MM.1S (cell line): ENCODE measurements at regions not wholly inside any gene's neighbourhood (a gene's known extent, or its start where the extent isn't known, plus 50 kb on each side); places are given as distances from the start of the nearest gene placed in this dataset.

ENCODE experiments used
- DNase-seq: peaks from one replicate; pipeline ENCODE4 v3.0.0-alpha.2; 2015
- H2AFZ ChIP-seq: fragments of 300-600 bp; sonication (generic); 2 replicates; pipeline ENCODE4 v1.6.0; 2016; ENCODE audit warnings: antibody characterized with exemption, low read length
- H3F3A ChIP-seq: fragments of 300-600 bp; sonication (generic); 2 replicates; pipeline ENCODE4 v1.6.1; 2016; ENCODE audit warnings: mild to moderate bottlenecking, antibody characterized with exemption, low read length, moderate library complexity, mixed read lengths; ENCODE audit not compliant: insufficient read depth
- H3K27ac ChIP-seq: fragments of 300-600 bp; sonication (generic); 2 replicates; pipeline ENCODE4 v1.5.1; 2016; ENCODE audit warnings: mild to moderate bottlenecking, low read length
- H3K27me3 ChIP-seq: fragments of 300-600 bp; sonication (generic); replicated peaks from 2 replicates; pipeline ENCODE4 v1.6.0; 2016; ENCODE audit warnings: low read length; ENCODE audit not compliant: insufficient read depth
- H3K36me3 ChIP-seq: fragments of 300-600 bp; sonication (generic); replicated peaks from 2 replicates; pipeline ENCODE4 v1.6.1; 2016; ENCODE audit warnings: mild to moderate bottlenecking, low read length, mixed read lengths; ENCODE audit not compliant: insufficient read depth
- H3K4me1 ChIP-seq: fragments of 300-600 bp; sonication (generic); 2 replicates; pipeline ENCODE4 v1.6.1; 2016; ENCODE audit warnings: low read length, mixed read lengths
- H3K4me2 ChIP-seq: fragments of 300-600 bp; sonication (generic); 2 replicates; pipeline ENCODE4 v1.6.0; 2016; ENCODE audit warnings: low read depth, low read length
- H3K4me3 ChIP-seq: fragments of 300-600 bp; sonication (generic); 2 replicates; pipeline ENCODE4 v1.5.1; 2016; ENCODE audit warnings: low read length, mixed read lengths
- H3K79me2 ChIP-seq: fragments of 300-600 bp; sonication (generic); 2 replicates; pipeline ENCODE4 v1.6.1; 2016; ENCODE audit warnings: mixed run types, low read length, mixed read lengths
- H3K9ac ChIP-seq: fragments of 300-600 bp; sonication (generic); 2 replicates; pipeline ENCODE4 v1.6.1; 2016; ENCODE audit warnings: low read length, mixed read lengths
- H3K9me2 ChIP-seq: fragments of 300-600 bp; sonication (generic); replicated peaks from 2 replicates; pipeline ENCODE4 v1.6.1; 2016; ENCODE audit warnings: mild to moderate bottlenecking, low read length, mixed read lengths; ENCODE audit not compliant: insufficient read depth
- H3K9me3 ChIP-seq: fragments of 300-600 bp; sonication (generic); replicated peaks from 2 replicates; pipeline ENCODE4 v1.6.1; 2016; ENCODE audit warnings: mild to moderate bottlenecking, low read length, mixed read lengths; ENCODE audit not compliant: insufficient read depth
- H4K20me1 ChIP-seq: fragments of 300-600 bp; sonication (generic); 2 replicates; pipeline ENCODE4 v1.6.1; 2016; ENCODE audit warnings: mild to moderate bottlenecking, low read length, moderate library complexity, mixed read lengths; ENCODE audit not compliant: insufficient read depth
- CTCF ChIP-seq: fragments of 300-600 bp; sonication (generic); IDR thresholded peaks from 2 replicates; pipeline ENCODE4 v1.5.1; 2016; ENCODE audit warnings: antibody characterized with exemption, low read length, mixed read lengths
- EZH2 ChIP-seq: fragments of 300-600 bp; sonication (generic); optimal IDR thresholded peaks from 2 replicates; pipeline ENCODE3; 2017; ENCODE audit warnings: low read depth, mild to moderate bottlenecking, antibody characterized with exemption, low read length, mixed read lengths
- EZH2phosphoT487 ChIP-seq: fragments of 300-600 bp; sonication (generic); IDR thresholded peaks from 2 replicates; pipeline ENCODE4 v1.6.1; 2018; ENCODE audit warnings: antibody characterized with exemption, low read length

GRCh38 chr5:9833871-9834270 lies 203.7 kb upstream of the TAS2R1 start:
- Histone ChIP-seq H3K4me2 (no peak overlapping the region), H3K27me3 (no peaks in the 10 kb centered on the region), H3K36me3 (no peaks in the 10 kb centered on the region), H3K9me2 (no peaks in the 10 kb centered on the region), H3K9me3 (no peaks in the 10 kb centered on the region), H2AFZ (no peak overlapping the region), H4K20me1 (no peaks in the 10 kb centered on the region), H3K4me3 (no peak overlapping the region), H3K9ac (no peak overlapping the region), H3K79me2 (no peaks in the 10 kb centered on the region), H3K27ac (no peak overlapping the region), H3F3A (no peaks in the 10 kb centered on the region), H3K4me1 (no peaks in the 10 kb centered on the region)
- no peak for DNase-seq
- TF ChIP-seq EZH2 (no peak), CTCF (no peak), EZH2phosphoT487 (no peak)

GRCh38 chr5:9832921-9833320 lies 202.8 kb upstream of the TAS2R1 start:
- Histone ChIP-seq H3F3A (no peaks in the 10 kb centered on the region), H3K9me2 (no peaks in the 10 kb centered on the region), H3K9ac (no peak overlapping the region), H3K79me2 (no peaks in the 10 kb centered on the region), H3K27ac (no peak overlapping the region), H3K9me3 (no peaks in the 10 kb centered on the region), H2AFZ (no peak overlapping the region), H3K36me3 (no peaks in the 10 kb centered on the region), H4K20me1 (no peaks in the 10 kb centered on the region), H3K4me3 (no peak overlapping the region), H3K4me2 (no peak overlapping the region), H3K4me1 (no peaks in the 10 kb centered on the region), H3K27me3 (no peaks in the 10 kb centered on the region)
- TF ChIP-seq EZH2 (no peak), CTCF (no peak), EZH2phosphoT487 (no peak)
- DNase-seq = no peak

DNA sequence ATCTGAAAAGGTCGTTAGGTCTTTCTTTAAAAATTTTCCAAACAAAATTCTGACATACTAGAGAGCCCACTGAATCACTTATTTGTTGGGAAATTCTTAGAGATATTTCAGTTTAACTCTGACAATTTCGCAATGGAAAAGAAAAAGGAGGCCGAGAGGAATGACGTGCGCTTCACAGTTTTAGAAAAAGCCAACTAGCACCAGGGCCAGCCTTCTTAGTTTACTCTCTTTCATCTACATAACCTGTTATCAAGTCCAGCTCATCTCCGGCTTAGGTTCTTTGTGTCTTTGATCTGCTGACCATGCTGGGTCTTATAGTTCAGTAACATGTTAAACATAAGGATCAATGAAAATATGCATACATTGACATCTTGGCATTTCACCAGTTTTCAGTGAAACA lies 201.7 kb upstream of the TAS2R1 start:
- Histone ChIP-seq H3K79me2 (no peaks in the 10 kb centered on the region), H3K4me3 (no peak overlapping the region), H3K4me1 (no peaks in the 10 kb centered on the region), H3K27me3 (no peaks in the 10 kb centered on the region), H3K36me3 (no peaks in the 10 kb centered on the region), H4K20me1 (no peaks in the 10 kb centered on the region), H3K9ac (no peak overlapping the region), H3K9me2 (no peaks in the 10 kb centered on the region), H3K27ac (no peak overlapping the region), H3F3A (no peaks in the 10 kb centered on the region), H3K9me3 (no peaks in the 10 kb centered on the region), H3K4me2 (no peak overlapping the region), H2AFZ (no peak overlapping the region)
- TF ChIP-seq EZH2 = no peak
- TF ChIP-seq CTCF = no peak
- no peak for TF ChIP-seq EZH2phosphoT487
- DNase-seq = no peak

GRCh38 chr5:9830184-9830583 lies 200.0 kb upstream of the TAS2R1 start:
- Histone ChIP-seq H4K20me1 (no peaks in the 10 kb centered on the region), H3K4me3 (no peak overlapping the region), H3K27ac (no peak overlapping the region), H3K9ac (no peak overlapping the region), H3K79me2 (no peaks in the 10 kb centered on the region), H3K4me2 (no peak overlapping the region), H3K36me3 (no peaks in the 10 kb centered on the region), H2AFZ (no peak overlapping the region), H3F3A (no peaks in the 10 kb centered on the region), H3K9me3 (no peaks in the 10 kb centered on the region), H3K27me3 (no peaks in the 10 kb centered on the region), H3K4me1 (no peaks in the 10 kb centered on the region), H3K9me2 (no peaks in the 10 kb centered on the region)
- no peak for DNase-seq
- no peak for TF ChIP-seq CTCF
